H9 (cell line): ENCODE measurements at regions not wholly inside any gene's neighbourhood (a gene's known extent, or its start where the extent isn't known, plus 50 kb on each side); places are given as distances from the start of the nearest gene placed in this dataset.

ENCODE experiments used
- DNase-seq: peaks from one replicate; pipeline ENCODE4 v3.0.0-alpha.2; 2017
- H2AFZ ChIP-seq: one replicate; pipeline ENCODE4 v1.6.1; 2013; ENCODE audit warnings: mild to moderate bottlenecking, low read length, control low read depth, moderate library complexity
- H2AK5ac ChIP-seq: 2 replicates; pipeline ENCODE4 v1.6.1; 2013; ENCODE audit warnings: low read length, control low read depth, mixed read lengths; ENCODE audit not compliant: insufficient read length
- H2BK120ac ChIP-seq: one replicate; pipeline ENCODE4 v1.6.1; 2013; ENCODE audit warnings: low read depth, mild to moderate bottlenecking, low read length, control low read depth, inconsistent platforms; ENCODE audit not compliant: poor library complexity, severe bottlenecking
- H2BK12ac ChIP-seq: 2 replicates; pipeline ENCODE4 v1.6.1; 2013; ENCODE audit warnings: low read length, control low read depth, mixed read lengths, low read depth; ENCODE audit not compliant: insufficient read length
- H2BK15ac ChIP-seq: 2 replicates; pipeline ENCODE4 v1.6.1; 2013; ENCODE audit warnings: low read depth, low read length, control low read depth
- H2BK20ac ChIP-seq: one replicate; pipeline ENCODE4 v1.6.1; 2013; ENCODE audit warnings: low read depth, mild to moderate bottlenecking, low read length, control low read depth, inconsistent platforms; ENCODE audit not compliant: poor library complexity, severe bottlenecking
- H2BK5ac ChIP-seq: 2 replicates; pipeline ENCODE4 v1.6.1; 2013; ENCODE audit warnings: low read length, control low read depth, mixed read lengths; ENCODE audit not compliant: insufficient read length
- H3K14ac ChIP-seq: 2 replicates; pipeline ENCODE4 v1.6.1; 2013; ENCODE audit warnings: low read length, control low read depth; ENCODE audit not compliant: insufficient read depth
- H3K18ac ChIP-seq: 2 replicates; pipeline ENCODE4 v1.6.1; 2013; ENCODE audit warnings: low read depth, mild to moderate bottlenecking, mixed read lengths, low read length, control low read depth; ENCODE audit not compliant: insufficient read length
- H3K23ac ChIP-seq: 2 replicates; pipeline ENCODE4 v1.6.1; 2013; ENCODE audit warnings: low read length, control low read depth, mixed read lengths, low read depth; ENCODE audit not compliant: insufficient read length
- H3K23me2 ChIP-seq: 2 replicates; pipeline ENCODE4 v1.6.1; 2013; ENCODE audit warnings: low read depth, mild to moderate bottlenecking, mixed read lengths, low read length, control low read depth; ENCODE audit not compliant: insufficient read length, poor library complexity, severe bottlenecking
- H3K27ac ChIP-seq: 2 replicates; pipeline ENCODE4 v1.5.1; 2013; ENCODE audit warnings: low read length, control low read depth, mixed read lengths, low read depth; ENCODE audit not compliant: insufficient read length
- H3K27me3 ChIP-seq: 2 replicates; pipeline ENCODE4 v1.6.1; 2013; ENCODE audit warnings: low read length, control low read depth, inconsistent platforms; ENCODE audit not compliant: insufficient read depth
- H3K4ac ChIP-seq: 2 replicates; pipeline ENCODE4 v1.6.1; 2013; ENCODE audit warnings: low read depth, mild to moderate bottlenecking, control low read depth, inconsistent platforms, low read length, moderate library complexity
- H3K4me1 ChIP-seq: 2 replicates; pipeline ENCODE4 v1.6.1; 2013; ENCODE audit warnings: low read length, control low read depth, inconsistent platforms; ENCODE audit not compliant: insufficient read depth
- H3K4me2 ChIP-seq: 2 replicates; pipeline ENCODE4 v1.6.1; 2013; ENCODE audit warnings: low read length, control low read depth, mixed read lengths; ENCODE audit not compliant: insufficient read length, insufficient read depth
- H3K56ac ChIP-seq: 2 replicates; pipeline ENCODE4 v1.6.1; 2013; ENCODE audit warnings: low read depth, mild to moderate bottlenecking, mixed read lengths, low read length, control low read depth; ENCODE audit not compliant: insufficient read length
- H3K79me1 ChIP-seq: 2 replicates; pipeline ENCODE4 v1.6.1; 2013; ENCODE audit warnings: low read depth, mild to moderate bottlenecking, moderate library complexity, low read length, control low read depth, inconsistent platforms; ENCODE audit not compliant: insufficient read depth, poor library complexity, severe bottlenecking
- H3K79me2 ChIP-seq: 2 replicates; pipeline ENCODE4 v1.6.1; 2013; ENCODE audit warnings: low read length, control low read depth, inconsistent platforms; ENCODE audit not compliant: insufficient read depth
- H3K9ac ChIP-seq: 2 replicates; pipeline ENCODE4 v1.6.1; 2013; ENCODE audit warnings: low read length, control low read depth, mixed read lengths; ENCODE audit not compliant: insufficient read length; ENCODE audit errors: extremely low read depth
- H3K9me3 ChIP-seq: one replicate; pipeline ENCODE4 v1.6.1; 2013; ENCODE audit warnings: low read depth, low read length, inconsistent platforms; ENCODE audit not compliant: control insufficient read depth
- H3T11ph ChIP-seq: one replicate; pipeline ENCODE4 v1.6.1; 2013; ENCODE audit warnings: mild to moderate bottlenecking, low read length, control low read depth, inconsistent platforms
- H4K20me1 ChIP-seq: one replicate; pipeline ENCODE4 v1.6.1; 2013; ENCODE audit not compliant: control insufficient read depth, insufficient read length, insufficient read depth
- H4K5ac ChIP-seq: 2 replicates; pipeline ENCODE4 v1.6.1; 2013; ENCODE audit warnings: low read depth, mild to moderate bottlenecking, mixed read lengths, low read length, control low read depth; ENCODE audit not compliant: insufficient read length
- H4K8ac ChIP-seq: replicated peaks from 2 replicates; pipeline ENCODE4 v1.6.1; 2013; ENCODE audit warnings: low read length, control low read depth, mixed read lengths, low read depth; ENCODE audit not compliant: insufficient read length
- H4K91ac ChIP-seq: 2 replicates; pipeline ENCODE4 v1.6.1; 2013; ENCODE audit warnings: low read depth, mild to moderate bottlenecking, moderate library complexity, mixed read lengths, low read length, control low read depth; ENCODE audit not compliant: insufficient read length
- H3K27ac Mint-ChIP-seq, 3 experiments: 2 replicates in 2 of 3; 3 replicates in 1 of 3; pipeline ENCODE4 v1.8.0; 2020 to 2021; ENCODE audit warnings: mixed read lengths in 3 of 3, mild to moderate bottlenecking in 1 of 3, moderate library complexity in 1 of 3
- H3K27me3 Mint-ChIP-seq: 2 replicates; pipeline ENCODE4 v1.8.0; 2021; ENCODE audit warnings: low read depth, mild to moderate bottlenecking, moderate library complexity, mixed read lengths
- H3K36me3 Mint-ChIP-seq, 3 experiments: 2 replicates in 2 of 3; 3 replicates in 1 of 3; pipeline ENCODE4 v1.8.0; 2020 to 2021; ENCODE audit warnings: low read depth in 3 of 3, mixed read lengths in 3 of 3; ENCODE audit not compliant: insufficient read depth in 1 of 3
- H3K4me1 Mint-ChIP-seq, 2 experiments: 2 replicates each; pipeline ENCODE4 v1.8.0; 2020; ENCODE audit warnings: mixed read lengths in 2 of 2
- H3K4me3 Mint-ChIP-seq, 2 experiments: 2 replicates in 1 of 2; 3 replicates in 1 of 2; pipeline ENCODE4 v1.8.0; 2020 to 2021; ENCODE audit warnings: mild to moderate bottlenecking in 2 of 2, mixed read lengths in 2 of 2, moderate library complexity in 1 of 2
- H3K9me3 Mint-ChIP-seq, 2 experiments: 2 replicates in 1 of 2; 3 replicates in 1 of 2; pipeline ENCODE4 v1.8.0; 2020; ENCODE audit warnings: mild to moderate bottlenecking in 2 of 2, mixed read lengths in 2 of 2, moderate library complexity in 1 of 2
- CTCF ChIP-seq: fragments of 200-600 bp; sonication (generic); conservative IDR thresholded peaks from 3 replicates; pipeline ENCODE4 v1.8.0; 2021; ENCODE audit warnings: antibody characterized with exemption, mild to moderate bottlenecking
- WGBS: extraction: QIAGEN DNeasy Blood & Tissue Kit; methylation state at CpG from one replicate; pipeline ENCODE4 v1.1.7; 2013; ENCODE audit warnings: missing lambda C conversion rate, low lambda C conversion rate, mixed read lengths; ENCODE audit not compliant: insufficient read length; ENCODE audit errors: extremely low coverage; 5-methylcytosine and 5-hydroxymethylcytosine counted together

GRCh38 chr9:84486663-84487062 is 146.1 kb upstream of the SLC28A3 start:
- no CpG with 5 or more reads among the region's 1 CpG for WGBS
- H3K4me1 Mint-ChIP-seq: peaks cover 3 to 4% of the 10 kb centered on the region in 2 experiments; a peak in 1 of 4 replicates
- Histone ChIP-seq H3K27ac (no peak overlapping the region), H2BK120ac (no peak overlapping the region), H3K4me2 (no peak overlapping the region), H3K27me3 (no peaks in the 10 kb centered on the region), H4K91ac (no peak overlapping the region), H3T11ph (no peak overlapping the region), H4K5ac (no peak overlapping the region), H2AFZ (no peak overlapping the region), H2BK20ac (no peak overlapping the region), H2BK12ac (no peak overlapping the region), H2BK15ac (no peak overlapping the region), H3K4me1 (no peaks in the 10 kb centered on the region), H4K20me1 (no peaks in the 10 kb centered on the region), H2BK5ac (no peak overlapping the region), H3K79me1 (no peaks in the 10 kb centered on the region), H2AK5ac (no peak overlapping the region), H3K9ac (no peak overlapping the region), H4K8ac (no peak overlapping the region), H3K18ac (no peak overlapping the region), H3K56ac (no peak overlapping the region), H3K79me2 (no peaks in the 10 kb centered on the region), H3K23me2 (no peaks in the 10 kb centered on the region), H3K9me3 (no peaks in the 10 kb centered on the region), H3K14ac (no peak overlapping the region), H3K4ac (no peak overlapping the region), H3K23ac (no peak overlapping the region)
- no peaks in the 10 kb centered on the region for H3K9me3 Mint-ChIP-seq
- H3K27ac Mint-ChIP-seq: no peak overlapping the region
- H3K36me3 Mint-ChIP-seq: no peaks in the 10 kb centered on the region
- H3K4me3 Mint-ChIP-seq: no peak overlapping the region
- H3K27me3 Mint-ChIP-seq: no peaks in the 10 kb centered on the region
- no peak for TF ChIP-seq CTCF
- DNase-seq: no peak
